Common myeloid progenitor, CD34-positive (primary cell): ENCODE measurements at regions not wholly inside any gene's neighbourhood (a gene's known extent, or its start where the extent isn't known, plus 50 kb on each side); places are given as distances from the start of the nearest gene placed in this dataset.

Source experiments
- CTCF ChIA-PET: fragments of 350-600 bp; sonication (Branson Sonifier 250); formaldehyde crosslinking; loops from one replicate; lab custom pipeline; 2021; ENCODE audit warnings: antibody characterized with exemption; lab: Charles Lee
- POLR2A ChIA-PET: fragments of 350-600 bp; sonication (Branson Sonifier 250); formaldehyde crosslinking; loops from one replicate; lab custom pipeline; 2021; ENCODE audit warnings: antibody characterized with exemption; lab: Charles Lee
- DNase-seq, 3 donors: peaks; one replicate each; pipeline versions ENCODE4 v3.0.0 to v3.0.0-alpha.2; 2013
- H3K27ac ChIP-seq, 2 experiments: 1 replicate in 1 of 2; 2 replicates in 1 of 2; pipeline ENCODE4 v1.7.0; 2013; ENCODE audit warnings: inconsistent platforms in 2 of 2, low read length in 2 of 2, mild to moderate bottlenecking in 2 of 2, low read depth in 1 of 2, moderate library complexity in 1 of 2; ENCODE audit not compliant: severe bottlenecking in 2 of 2, insufficient read depth in 1 of 2, poor library complexity in 1 of 2
- H3K27me3 ChIP-seq, 5 experiments: replicated peaks in 2 of 5; 1 replicate in 3 of 5; 2 replicates in 2 of 5; pipeline versions ENCODE4 v1.6.1 to v1.7.0; 2013; ENCODE audit warnings: low read length in 4 of 5, mild to moderate bottlenecking in 2 of 5, moderate library complexity in 2 of 5, inconsistent platforms in 1 of 5; ENCODE audit not compliant: insufficient read depth in 5 of 5, control insufficient read depth in 4 of 5
- H3K36me3 ChIP-seq, 4 experiments: 1 replicate in 2 of 4; 2 replicates in 2 of 4; pipeline versions ENCODE4 v1.6.1 to v1.7.0; 2013; ENCODE audit warnings: low read length in 3 of 4, control low read depth in 1 of 4, mild to moderate bottlenecking in 1 of 4; ENCODE audit not compliant: control insufficient read depth in 4 of 4, insufficient read depth in 4 of 4
- H3K4me1 ChIP-seq, 4 experiments: 1 replicate in 3 of 4; 2 replicates in 1 of 4; pipeline versions ENCODE4 v1.6.1 to v1.7.1; 2013; ENCODE audit warnings: low read length in 3 of 4, mild to moderate bottlenecking in 3 of 4, control low read depth in 1 of 4, inconsistent platforms in 1 of 4, moderate library complexity in 1 of 4; ENCODE audit not compliant: control insufficient read depth in 4 of 4, insufficient read depth in 4 of 4; ENCODE audit errors: control extremely low read depth in 1 of 4
- H3K4me3 ChIP-seq, 7 experiments: 1 replicate in 4 of 7; 2 replicates in 3 of 7; pipeline versions ENCODE4 v1.5.1 to v1.7.0; 2013; ENCODE audit warnings: mild to moderate bottlenecking in 7 of 7, low read length in 6 of 7, moderate library complexity in 6 of 7, inconsistent platforms in 2 of 7, low read depth in 2 of 7, control low read depth in 1 of 7; ENCODE audit not compliant: insufficient read depth in 4 of 7, control insufficient read depth in 1 of 7; ENCODE audit errors: extremely low read depth in 1 of 7
- H3K9me3 ChIP-seq, 5 experiments: 1 replicate in 4 of 5; 2 replicates in 1 of 5; pipeline versions ENCODE4 v1.6.1 to v1.7.1; 2013; ENCODE audit warnings: low read length in 4 of 5, mild to moderate bottlenecking in 2 of 5, inconsistent platforms in 1 of 5, low read depth in 1 of 5, moderate library complexity in 1 of 5; ENCODE audit not compliant: control insufficient read depth in 4 of 5, insufficient read depth in 2 of 5; ENCODE audit errors: control extremely low read depth in 1 of 5
- WGBS: methylation state at CpG from one replicate; pipeline ENCODE4 v1.1.5; 2013; ENCODE audit not compliant: insufficient coverage; 5-methylcytosine and 5-hydroxymethylcytosine counted together

DNA sequence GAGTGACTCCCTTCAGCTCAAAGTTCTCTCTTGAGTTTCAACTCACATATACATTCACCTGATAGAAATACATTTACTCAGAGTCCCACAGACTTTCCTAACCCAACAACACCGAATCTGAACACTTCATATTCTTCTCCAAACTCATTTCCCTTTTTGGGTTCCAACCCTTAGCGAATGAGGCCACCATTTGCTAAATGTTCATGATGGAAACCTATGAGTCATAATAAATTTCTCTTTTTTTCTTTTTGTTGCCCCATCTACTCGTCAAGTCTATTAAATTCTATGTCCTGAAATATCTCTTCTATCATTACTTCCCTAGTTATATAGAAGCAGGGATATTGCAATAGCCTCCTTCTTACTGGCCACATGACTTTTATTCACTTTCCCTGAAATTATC is 100.1 kb downstream of the HLX start:
- no peak overlapping the region for H3K27ac ChIP-seq
- CTCF ChIA-PET: no interaction called here
- H3K27me3 ChIP-seq: no peaks in the 10 kb centered on the region
- no peaks in the 10 kb centered on the region for H3K36me3 ChIP-seq
- no peak for DNase-seq
- H3K4me3 ChIP-seq: no peak overlapping the region
- POLR2A ChIA-PET: no interaction called here
- no peaks in the 10 kb centered on the region for H3K9me3 ChIP-seq
- no peaks in the 10 kb centered on the region for H3K4me1 ChIP-seq
- 100% methylated on average over 2 of the region's 3 CpGs for WGBS

DNA sequence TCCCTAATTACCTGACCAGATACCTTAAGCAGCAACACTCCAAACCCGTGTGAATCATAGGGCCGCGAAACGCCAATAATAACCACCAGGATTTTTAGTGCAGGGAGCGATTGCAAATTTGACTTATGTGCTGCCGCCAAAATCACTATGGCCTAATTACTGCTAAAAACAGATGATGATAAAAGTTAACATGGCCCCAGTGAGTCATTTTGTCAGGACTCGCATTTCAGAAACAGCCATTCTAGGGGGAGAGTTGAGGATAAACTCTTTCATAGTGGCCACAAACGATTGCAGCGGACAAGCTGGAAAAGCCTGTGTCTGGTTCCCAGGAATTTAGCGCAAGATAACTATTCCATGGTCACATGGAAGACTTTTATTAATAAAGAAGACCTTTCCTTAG is 103.4 kb downstream of the HLX start:
- H3K36me3 ChIP-seq: no peaks in the 10 kb centered on the region
- no peak overlapping the region for H3K4me3 ChIP-seq
- H3K9me3 ChIP-seq: no peaks in the 10 kb centered on the region
- no peaks in the 10 kb centered on the region for H3K4me1 ChIP-seq
- no peak overlapping the region for H3K27ac ChIP-seq
- POLR2A ChIA-PET: no interaction called here
- WGBS: 99% methylated on average over 8 of the region's 10 CpGs
- DNase-seq: peak in 1 of 3 donors; percentile 9
- H3K27me3 ChIP-seq: no peaks in the 10 kb centered on the region
- CTCF ChIA-PET: no interaction called here

DNA sequence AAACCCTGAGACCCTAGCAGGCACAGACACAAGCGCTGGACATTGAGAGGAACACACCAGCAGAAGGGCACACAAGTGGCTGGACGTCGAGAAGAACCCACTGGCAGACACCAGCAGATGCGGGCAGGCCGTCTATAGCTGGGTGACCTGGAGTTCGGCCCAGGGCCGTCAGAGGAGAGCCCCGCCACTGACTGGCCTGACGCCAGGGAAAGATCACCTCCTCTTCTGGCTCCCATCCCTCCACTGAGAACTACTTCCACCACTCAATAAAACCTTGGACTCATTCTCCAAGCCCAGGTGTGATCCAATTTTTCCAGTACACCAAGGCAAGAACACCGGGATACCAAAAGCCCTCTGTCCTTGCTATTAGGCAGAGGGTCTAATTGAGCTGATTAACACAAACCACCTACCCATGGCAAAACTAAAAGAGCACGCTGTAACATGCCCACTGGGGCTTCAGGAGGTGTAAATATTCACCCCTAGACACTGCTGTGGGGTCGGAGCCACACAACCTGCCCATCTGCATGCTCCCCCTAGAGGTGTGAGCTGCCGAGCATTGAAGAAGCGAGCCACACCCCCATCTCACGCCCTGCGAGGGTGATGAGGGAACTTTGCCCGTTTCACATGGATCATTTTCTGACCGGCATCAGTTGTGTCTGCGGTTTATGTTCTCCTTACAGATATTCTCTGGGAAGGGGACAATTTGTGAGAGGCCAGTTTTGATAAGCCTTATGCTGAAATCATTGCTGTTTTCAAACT is 104.8 kb downstream of the HLX start:
- ChIA-PET CTCF (interaction anchor here (0.6 kb wide), 1 partner anchor 100 kb away, joined by 3 read pairs; no protein-coding TSS in a partner anchor), POLR2A (no interaction called here)
- H3K36me3 ChIP-seq: no peaks in the 10 kb centered on the region
- H3K9me3 ChIP-seq: no peaks in the 10 kb centered on the region
- H3K27me3 ChIP-seq: no peaks in the 10 kb centered on the region
- no peak overlapping the region for H3K27ac ChIP-seq
- H3K4me3 ChIP-seq: no peak overlapping the region
- DNase-seq: no peak
- 90% methylated on average over 17 of the region's 19 CpGs for WGBS
- H3K4me1 ChIP-seq: no peaks in the 10 kb centered on the region

DNA sequence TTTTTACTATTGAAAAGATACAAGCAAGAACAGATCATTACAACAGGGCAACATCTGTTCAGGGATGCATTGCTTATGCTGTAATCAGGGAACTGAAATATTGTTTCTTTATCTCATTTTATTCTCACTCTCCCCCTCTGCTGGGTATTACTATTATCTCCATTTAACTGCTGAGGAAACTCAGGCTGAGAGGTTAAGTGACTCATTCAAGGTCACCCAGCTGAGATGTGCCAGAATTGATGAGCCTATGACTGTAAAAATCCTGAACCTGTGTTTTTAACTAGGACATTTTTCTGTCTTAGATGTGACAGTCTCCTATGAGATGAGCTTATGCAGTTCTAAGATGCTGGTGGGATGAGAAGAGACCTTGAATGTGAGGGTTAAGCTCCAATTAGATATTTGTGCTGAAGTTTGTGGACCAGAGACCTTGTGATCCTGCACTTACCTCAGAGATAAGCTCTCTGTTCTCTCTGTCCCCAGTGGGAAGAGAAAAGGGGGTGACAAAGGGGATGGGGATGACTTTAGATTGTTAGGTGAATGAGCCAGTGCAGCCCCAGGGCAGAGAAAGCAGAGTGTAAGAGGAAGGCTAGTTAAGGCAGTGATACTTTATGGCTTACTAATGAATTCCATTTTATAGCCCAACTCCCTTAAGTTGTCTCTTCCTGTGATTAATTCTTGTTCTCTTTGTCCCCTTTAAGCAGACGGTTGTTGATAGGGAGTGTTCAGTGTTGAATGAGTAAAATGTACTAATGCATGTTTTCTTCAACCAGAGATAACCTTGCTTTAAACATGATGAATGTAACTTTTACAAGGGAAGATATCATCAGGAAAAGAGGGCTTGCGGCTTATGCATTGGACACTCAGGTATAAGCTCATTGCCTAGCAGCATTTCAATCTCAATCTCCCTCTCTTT is 111.4 kb downstream of the HLX start:
- no peaks in the 10 kb centered on the region for H3K9me3 ChIP-seq
- H3K27ac ChIP-seq: no peak overlapping the region
- H3K36me3 ChIP-seq: no peaks in the 10 kb centered on the region
- WGBS: 86% methylated on average over 1 of the region's 2 CpGs
- no peaks in the 10 kb centered on the region for H3K27me3 ChIP-seq
- no peaks in the 10 kb centered on the region for H3K4me1 ChIP-seq
- no peak for DNase-seq
- ChIA-PET POLR2A (no interaction called here), CTCF (interaction anchor here (0.6 to 1.1 kb wide), 2 partner anchors 13 to 104 kb away, joined by 3 read pairs; no protein-coding TSS in a partner anchor)
- no peak overlapping the region for H3K4me3 ChIP-seq

DNA sequence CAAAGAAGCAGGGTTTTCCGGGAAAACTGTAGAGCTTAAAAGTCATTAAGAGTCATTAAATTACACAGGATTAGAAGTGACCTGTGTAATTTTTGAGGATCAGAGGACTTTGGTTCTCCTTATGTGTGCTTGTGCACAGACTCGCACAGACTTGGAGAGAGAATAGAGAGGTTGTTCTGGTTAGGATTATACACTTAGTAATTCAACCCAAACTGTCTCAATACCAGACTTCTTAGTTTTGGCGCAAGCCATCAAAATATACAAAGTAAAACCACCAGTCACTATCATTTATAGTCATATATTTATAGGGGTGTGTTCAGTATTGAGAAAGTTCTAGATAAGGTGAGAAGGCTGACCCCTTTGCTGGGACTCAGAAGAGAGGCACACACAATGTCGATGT is 112.3 kb downstream of the HLX start:
- CTCF ChIA-PET: interaction anchor here (1.4 kb wide), 1 partner anchor 21 kb away, joined by 3 read pairs; no protein-coding TSS in a partner anchor

DNA sequence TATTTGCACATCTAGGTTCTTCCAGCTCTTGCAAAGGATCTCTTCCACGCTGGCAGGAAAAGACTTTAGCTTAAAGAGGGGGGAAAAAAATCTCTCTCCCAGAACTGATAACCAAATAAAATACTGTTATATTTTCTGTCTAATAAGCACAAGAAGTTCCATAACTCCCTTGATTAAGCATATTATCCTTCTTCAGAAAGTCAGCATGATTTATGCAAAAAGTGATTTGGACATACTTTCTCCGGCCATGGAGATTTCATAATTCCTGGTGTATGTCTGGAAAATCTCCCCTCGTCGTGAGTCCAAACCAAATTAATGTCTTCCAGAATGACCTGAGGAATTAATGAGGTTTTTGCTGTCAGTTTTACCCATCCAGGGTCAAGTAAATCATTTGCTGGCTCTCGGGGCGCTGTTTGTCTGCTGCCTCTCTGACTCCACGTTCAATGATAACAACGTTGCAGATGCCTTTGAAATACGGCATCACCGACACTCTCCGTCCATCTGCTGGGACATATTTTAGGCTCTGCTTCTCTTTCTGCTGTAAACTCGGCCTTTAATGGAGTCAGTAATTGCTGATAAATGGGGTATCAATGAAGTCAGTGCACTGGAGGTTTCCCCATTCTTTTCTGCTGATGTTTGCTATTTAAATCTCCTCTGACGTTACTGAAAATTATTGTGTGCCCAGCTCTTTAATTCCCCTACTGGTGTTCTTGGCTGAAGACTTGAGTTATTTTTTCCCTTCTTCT is 112.9 kb downstream of the HLX start:
- Histone ChIP-seq H3K9me3 (no peaks in the 10 kb centered on the region), H3K4me1 (no peaks in the 10 kb centered on the region), H3K27ac (no peak overlapping the region), H3K27me3 (no peaks in the 10 kb centered on the region), H3K4me3 (no peak overlapping the region), H3K36me3 (no peaks in the 10 kb centered on the region)
- WGBS: 98% methylated on average over 12 of the region's 13 CpGs
- ChIA-PET CTCF (interaction anchor here (1.4 kb wide), 1 partner anchor 21 kb away, joined by 3 read pairs; no protein-coding TSS in a partner anchor), POLR2A (interaction anchor here (0.6 kb wide), 1 partner anchor 115 kb away, joined by 3 read pairs; no protein-coding TSS in a partner anchor)
- DNase-seq: no peak

More for the DNA sequence above, 112.3 kb downstream of the HLX start:
- Histone ChIP-seq H3K4me3 (no peak overlapping the region), H3K27ac (no peak overlapping the region), H3K36me3 (no peaks in the 10 kb centered on the region), H3K27me3 (no peaks in the 10 kb centered on the region), H3K9me3 (no peaks in the 10 kb centered on the region), H3K4me1 (no peaks in the 10 kb centered on the region)
- POLR2A ChIA-PET: no interaction called here
- WGBS: 100% methylated on average over 2 of the region's 4 CpGs
- DNase-seq: no peak
